HEK293T (cell line): ENCODE measurements at regions not wholly inside any gene's neighbourhood (a gene's known extent, or its start where the extent isn't known, plus 50 kb on each side); places are given as distances from the start of the nearest gene placed in this dataset.

Experiments
- ELF4 ChIP-seq: fragments of 450-650 bp; IDR thresholded peaks from 2 replicates; pipeline ENCODE4 v1.6.1; 2017; ENCODE audit warnings: antibody characterized with exemption
- FOXA1 ChIP-seq: fragments of 450-650 bp; IDR thresholded peaks from 2 replicates; pipeline ENCODE4 v1.6.1; 2016; ENCODE audit warnings: mild to moderate bottlenecking
- FOXM1 ChIP-seq: fragments of 450-650 bp; IDR thresholded peaks from 2 replicates; pipeline ENCODE4 v1.6.1; 2017; ENCODE audit warnings: mild to moderate bottlenecking, borderline replicate concordance
- HDGF ChIP-seq: fragments of 450-650 bp; IDR thresholded peaks from 2 replicates; pipeline ENCODE4 v1.6.1; 2017; ENCODE audit warnings: antibody characterized with exemption, borderline replicate concordance
- NFRKB ChIP-seq: fragments of 450-650 bp; IDR thresholded peaks from 2 replicates; pipeline ENCODE4 v1.6.1; 2016; ENCODE audit warnings: mild to moderate bottlenecking, moderate library complexity
- PKNOX1 ChIP-seq: fragments of 450-650 bp; IDR thresholded peaks from 2 replicates; pipeline ENCODE4 v1.6.1; 2016
- SP1 ChIP-seq: fragments of 450-650 bp; IDR thresholded peaks from 2 replicates; pipeline ENCODE4 v1.6.1; 2017
- SUZ12 ChIP-seq: fragments of 450-650 bp; IDR thresholded peaks from 2 replicates; pipeline ENCODE4 v1.6.1; 2016; ENCODE audit warnings: mild to moderate bottlenecking
- TARDBP ChIP-seq: fragments of 450-650 bp; IDR thresholded peaks from 2 replicates; pipeline ENCODE4 v1.6.1; 2016
- ZNF384 ChIP-seq: fragments of 450-650 bp; IDR thresholded peaks from 2 replicates; pipeline ENCODE4 v1.6.1; 2016

DNA sequence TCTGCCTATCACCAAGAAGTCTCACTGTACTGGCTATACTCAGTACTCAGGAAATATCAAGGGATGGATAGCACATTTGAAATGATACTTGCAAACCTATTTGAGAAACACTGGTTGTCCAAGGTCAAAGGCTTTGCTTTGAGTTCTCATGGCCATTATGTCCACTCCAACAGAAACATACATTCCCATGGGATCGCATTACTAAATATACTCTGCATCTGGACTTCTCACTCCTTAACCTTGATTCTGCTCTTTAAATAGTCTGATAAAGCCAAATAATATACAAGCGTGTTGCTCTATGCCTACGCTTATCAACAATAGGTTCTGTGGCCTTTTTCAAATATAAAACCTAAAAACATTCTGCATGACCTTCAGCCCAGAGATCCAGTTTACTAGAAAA, 1054.8 kb downstream of the MRPL39 start:
- TF ChIP-seq TARDBP = no peak
- TF ChIP-seq FOXA1 = no peak
- TF ChIP-seq NFRKB = no peak
- TF ChIP-seq PKNOX1 = no peak
- TF ChIP-seq SP1 = no peak
- TF ChIP-seq SUZ12 = no peak
- no peak for TF ChIP-seq ELF4
- no peak for TF ChIP-seq HDGF
- no peak for TF ChIP-seq ZNF384
- no peak for TF ChIP-seq FOXM1
